HG02938 (cell line): ENCODE measurements at regions not wholly inside any gene's neighbourhood (a gene's known extent, or its start where the extent isn't known, plus 50 kb on each side); places are given as distances from the start of the nearest gene placed in this dataset.

ENCODE experiments used
- ATAC-seq: cut with Tn5 transposase; IDR thresholded peaks from one replicate; pipeline ENCODE4 v1.9.1; 2021; ENCODE audit warnings: mild to moderate bottlenecking, moderate library complexity; ENCODE audit not compliant: unreplicated experiment

GRCh38 chr20:17093782-17094181, 133.1 kb upstream of the PCSK2 start:
- no peak for ATAC-seq

- no peak for ATAC-seq
Measured at GRCh38 chr20:17097603-17098002, 129.2 kb upstream of the PCSK2 start.

DNA sequence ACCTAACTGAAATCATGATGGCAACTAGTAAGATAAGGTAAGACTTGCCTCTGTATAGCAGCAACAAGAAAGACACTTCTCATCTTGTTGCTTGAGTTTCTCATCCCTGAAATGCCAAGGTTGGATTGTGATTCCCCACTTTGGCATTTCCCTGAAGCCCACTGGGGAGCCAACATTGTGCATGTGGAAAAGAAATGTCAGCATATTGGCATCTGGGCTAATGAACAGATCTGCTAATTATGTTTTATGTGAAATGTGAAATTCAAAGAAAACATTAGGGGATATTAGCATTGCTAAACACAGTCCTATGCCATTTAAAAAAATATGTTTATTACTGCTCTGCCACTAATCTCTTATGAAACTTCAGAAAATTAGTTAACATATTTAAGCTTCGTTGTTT, 126.3 kb upstream of the PCSK2 start:
- no peak for ATAC-seq

DNA sequence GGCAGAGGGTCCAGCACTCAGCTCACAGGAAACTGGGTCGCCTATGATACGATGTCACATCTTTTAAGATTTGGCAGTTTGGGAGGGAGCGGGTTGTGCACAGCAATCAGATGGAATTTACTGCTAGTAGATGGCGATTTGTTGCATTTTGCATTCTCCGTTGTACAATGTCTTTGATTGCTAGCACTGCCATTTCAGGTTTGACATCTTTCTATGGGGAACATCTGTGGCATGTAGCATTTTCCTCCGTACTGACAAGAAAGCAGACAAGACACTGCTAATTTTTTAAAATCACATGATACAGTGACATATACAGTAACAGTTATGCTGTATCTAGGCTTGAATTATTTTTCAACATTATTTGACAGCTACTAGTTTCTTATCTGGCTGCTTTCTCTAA, 119.7 kb upstream of the PCSK2 start:
- no peak for ATAC-seq

DNA sequence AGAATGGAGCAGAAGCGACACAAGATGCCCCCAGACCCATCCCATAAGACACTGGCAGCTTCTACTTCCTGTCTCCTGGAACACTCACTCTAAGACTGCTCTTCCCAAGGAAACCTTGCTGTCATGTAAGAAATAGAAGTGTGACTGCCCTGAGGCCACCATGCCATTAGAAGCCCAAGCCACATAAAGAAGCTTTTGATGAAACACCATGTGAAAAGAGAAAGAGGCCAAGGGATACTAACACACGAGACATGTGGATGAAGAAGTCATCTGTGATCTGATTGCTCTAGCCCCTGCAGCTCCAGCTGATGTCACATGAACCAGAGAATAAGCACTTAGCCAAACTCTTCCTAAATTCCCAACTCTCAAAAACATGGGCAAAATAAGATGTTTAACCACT, 117.9 kb upstream of the PCSK2 start:
- no peak for ATAC-seq

DNA sequence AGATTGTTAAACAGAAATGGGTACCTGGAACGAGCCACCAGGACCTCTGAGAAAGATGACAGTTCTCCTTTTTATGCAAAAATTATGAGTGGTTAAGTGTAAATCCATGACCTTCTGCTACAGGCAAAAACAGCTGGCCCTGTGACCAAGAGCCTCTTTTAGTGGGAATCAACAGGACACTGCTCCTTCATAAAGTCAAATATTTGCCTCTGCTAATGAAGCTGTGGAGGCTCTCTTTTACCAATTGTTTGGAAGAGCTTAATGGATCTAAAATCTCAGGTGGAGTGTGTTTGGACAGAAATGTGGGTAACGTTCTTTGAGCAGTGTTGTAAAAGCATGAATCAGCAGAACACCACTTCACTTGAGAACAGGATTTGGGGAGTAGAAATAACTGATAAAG, 117.5 kb upstream of the PCSK2 start:
- no peak for ATAC-seq

DNA sequence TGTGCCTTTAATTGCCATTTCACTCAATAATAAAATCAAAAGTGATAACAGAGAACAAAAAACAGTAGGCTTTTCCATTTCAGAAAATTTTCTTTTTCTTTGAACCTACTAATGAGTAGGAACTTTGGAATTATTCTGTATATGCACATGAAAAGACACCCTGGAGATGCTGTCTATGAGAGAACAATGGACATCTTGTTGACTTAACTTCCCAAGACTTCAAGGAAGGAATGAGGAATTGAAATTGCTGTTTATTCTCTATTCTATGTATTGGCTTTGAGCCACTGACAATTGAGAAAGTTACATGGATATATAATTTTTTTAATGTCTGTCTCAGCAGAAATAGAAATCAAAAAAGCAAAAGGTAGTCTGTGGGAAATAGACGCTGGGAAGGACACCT, 98.6 kb upstream of the PCSK2 start:
- no peak for ATAC-seq

GRCh38 chr20:17129089-17129488, 97.8 kb upstream of the PCSK2 start:
- no peak for ATAC-seq

- ATAC-seq = no peak
Measured at GRCh38 chr20:17137692-17138091, 89.1 kb upstream of the PCSK2 start.

GRCh38 chr20:17138237-17138636, 88.6 kb upstream of the PCSK2 start:
- ATAC-seq = no peak

DNA sequence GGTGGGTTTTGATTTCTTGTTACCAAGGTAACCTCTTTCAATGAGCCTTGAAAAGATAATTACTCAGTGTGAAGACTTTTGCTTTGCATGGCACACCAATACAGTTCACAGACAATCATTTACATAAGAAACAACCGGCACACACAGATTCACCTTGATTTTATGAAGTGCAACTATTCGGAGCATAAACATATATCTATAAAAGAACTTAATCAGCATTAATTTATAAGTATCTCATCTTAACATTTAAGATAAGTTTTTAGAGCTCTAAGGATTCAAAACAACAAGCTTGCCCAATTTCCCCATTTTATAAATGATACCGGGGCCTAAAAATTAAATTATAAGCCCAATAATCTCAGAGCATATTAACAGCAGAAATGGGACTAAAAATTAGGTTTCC, 85.9 kb upstream of the PCSK2 start:
- ATAC-seq = no peak

DNA sequence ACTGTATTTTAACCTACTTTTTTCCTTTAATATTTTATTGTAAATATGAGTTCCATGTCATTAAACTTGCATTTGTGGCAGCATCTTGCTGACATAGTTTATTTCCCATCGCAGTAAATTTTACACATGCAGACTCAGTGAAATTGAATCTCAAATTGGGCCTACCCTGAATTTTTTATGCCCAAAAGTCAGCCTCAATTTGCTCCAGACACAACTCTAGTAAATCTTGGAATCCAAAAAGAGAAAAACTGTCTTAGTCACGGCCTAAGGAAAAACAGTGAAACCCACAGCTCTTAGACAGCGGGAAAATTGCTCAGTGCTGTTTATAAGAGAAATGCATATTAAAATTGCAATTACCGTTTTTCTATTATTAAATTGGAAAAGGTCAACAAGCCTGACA, 85.3 kb upstream of the PCSK2 start:
- no peak for ATAC-seq

GRCh38 chr20:17142666-17143065, 84.2 kb upstream of the PCSK2 start:
- ATAC-seq = no peak

DNA sequence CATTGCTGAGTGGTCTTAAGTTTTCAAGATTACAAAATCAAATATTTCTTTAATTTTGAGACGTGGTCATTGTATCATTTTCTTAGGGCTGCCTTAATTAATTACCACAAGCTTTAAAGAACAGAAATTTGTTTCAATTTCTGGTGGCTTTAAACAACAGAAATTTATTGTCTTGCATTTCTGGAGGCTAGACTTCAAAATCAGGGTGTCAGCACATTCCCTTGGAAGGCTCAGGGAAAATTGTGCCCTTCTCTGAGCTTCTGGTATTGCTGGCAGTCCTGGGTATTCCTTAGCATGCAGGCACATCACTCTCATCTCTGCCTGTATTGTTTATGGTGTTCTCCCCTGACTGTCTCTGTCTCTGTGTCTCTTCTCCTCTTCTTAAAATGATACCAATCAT, 76.0 kb upstream of the PCSK2 start:
- no peak for ATAC-seq

DNA sequence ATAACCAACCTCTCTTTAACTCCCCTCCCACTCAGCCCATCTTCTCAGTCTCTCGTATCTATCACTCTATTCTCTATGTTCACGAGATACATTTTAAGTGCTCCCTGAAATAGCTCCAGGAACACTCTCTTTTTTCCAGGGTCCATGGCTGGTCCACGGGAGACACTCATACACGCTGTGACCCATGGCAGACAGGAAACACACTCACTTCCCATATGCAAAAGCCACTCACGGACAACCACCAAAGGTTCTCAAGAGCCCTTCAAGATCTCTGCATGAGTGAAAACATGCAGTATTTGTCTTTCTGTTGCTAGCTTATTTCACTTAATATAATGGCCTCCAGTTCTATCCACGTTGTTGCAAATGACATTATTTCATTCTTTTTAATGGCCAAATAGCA, 71.4 kb upstream of the PCSK2 start:
- no peak for ATAC-seq

DNA sequence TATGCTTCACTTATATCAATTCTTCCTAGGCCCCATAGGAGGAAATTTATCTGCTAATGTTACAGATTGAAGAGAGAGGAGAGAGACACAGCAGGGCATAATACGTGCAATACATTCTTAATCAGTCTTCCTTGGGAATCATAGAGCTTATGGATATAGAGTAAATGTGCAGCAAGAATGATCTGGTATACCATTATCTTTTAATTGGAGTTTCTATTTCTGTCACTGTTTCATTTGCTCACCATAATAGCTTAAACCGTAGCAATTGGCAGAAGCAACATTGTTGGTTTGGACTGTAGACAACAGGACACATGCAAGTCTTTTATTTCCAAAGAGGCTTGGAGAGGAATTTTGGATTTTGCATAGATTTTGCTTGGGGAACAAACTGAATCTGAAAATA, 68.1 kb upstream of the PCSK2 start:
- no peak for ATAC-seq

GRCh38 chr20:17161673-17162481, 65.0 kb upstream of the PCSK2 start:
- ATAC-seq = no peak

GRCh38 chr20:17168026-17168612, 58.7 kb upstream of the PCSK2 start:
- no peak for ATAC-seq

DNA sequence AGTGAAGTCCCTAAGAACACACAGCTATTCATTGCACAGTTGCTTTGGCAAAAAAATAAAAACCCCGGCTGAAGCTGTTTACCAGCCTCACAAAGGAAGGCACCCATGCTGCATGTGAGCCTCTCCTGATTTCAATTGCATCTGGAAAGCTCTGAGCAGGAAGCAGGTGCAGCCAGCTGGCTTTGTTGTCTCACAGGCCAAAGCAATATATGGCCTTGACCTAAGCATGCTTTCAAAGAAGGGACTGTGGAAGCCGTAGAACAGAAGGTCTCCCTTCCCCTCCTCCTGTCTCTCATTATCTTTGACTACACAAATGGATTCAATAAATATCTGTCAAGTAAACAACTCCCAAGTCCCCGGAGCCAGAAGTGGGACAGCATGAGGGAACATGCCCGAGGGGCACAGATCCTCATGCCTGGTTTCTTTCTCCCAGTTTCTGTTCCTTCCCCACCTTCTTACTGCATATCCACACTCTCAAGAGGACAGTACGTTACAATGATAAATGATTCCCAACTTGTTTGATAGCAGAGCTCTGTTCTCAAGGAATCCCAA, 57.2 kb upstream of the PCSK2 start:
- ATAC-seq = no peak

- no peak for ATAC-seq
Measured at GRCh38 chr20:17171746-17172280, 55.0 kb upstream of the PCSK2 start.

- no peak for ATAC-seq
Measured at GRCh38 chr20:17172836-17173516, 53.9 kb upstream of the PCSK2 start.
